DND-41 (cell line): ENCODE measurements at regions not wholly inside any gene's neighbourhood (a gene's known extent, or its start where the extent isn't known, plus 50 kb on each side); places are given as distances from the start of the nearest gene placed in this dataset.

ENCODE experiments used
- EZH2 ChIP-seq: IDR thresholded peaks from 3 replicates; pipeline ENCODE4 v1.6.1; 2012; ENCODE audit warnings: borderline replicate concordance, low read depth, mild to moderate bottlenecking, moderate library complexity, low read length, inconsistent platforms; ENCODE audit not compliant: severe bottlenecking
- TF ChIP-seq, protein P1 (sequence below): IDR thresholded peaks from 2 replicates; pipeline ENCODE4 v1.5.1; 2012; ENCODE audit warnings: borderline replicate concordance, low read length, moderate library complexity, mild to moderate bottlenecking; ENCODE audit not compliant: poor library complexity, severe bottlenecking; ENCODE audit errors: extremely low read depth

- TF ChIP-seq EZH2, result no peak
- TF ChIP-seq, protein P1, sequence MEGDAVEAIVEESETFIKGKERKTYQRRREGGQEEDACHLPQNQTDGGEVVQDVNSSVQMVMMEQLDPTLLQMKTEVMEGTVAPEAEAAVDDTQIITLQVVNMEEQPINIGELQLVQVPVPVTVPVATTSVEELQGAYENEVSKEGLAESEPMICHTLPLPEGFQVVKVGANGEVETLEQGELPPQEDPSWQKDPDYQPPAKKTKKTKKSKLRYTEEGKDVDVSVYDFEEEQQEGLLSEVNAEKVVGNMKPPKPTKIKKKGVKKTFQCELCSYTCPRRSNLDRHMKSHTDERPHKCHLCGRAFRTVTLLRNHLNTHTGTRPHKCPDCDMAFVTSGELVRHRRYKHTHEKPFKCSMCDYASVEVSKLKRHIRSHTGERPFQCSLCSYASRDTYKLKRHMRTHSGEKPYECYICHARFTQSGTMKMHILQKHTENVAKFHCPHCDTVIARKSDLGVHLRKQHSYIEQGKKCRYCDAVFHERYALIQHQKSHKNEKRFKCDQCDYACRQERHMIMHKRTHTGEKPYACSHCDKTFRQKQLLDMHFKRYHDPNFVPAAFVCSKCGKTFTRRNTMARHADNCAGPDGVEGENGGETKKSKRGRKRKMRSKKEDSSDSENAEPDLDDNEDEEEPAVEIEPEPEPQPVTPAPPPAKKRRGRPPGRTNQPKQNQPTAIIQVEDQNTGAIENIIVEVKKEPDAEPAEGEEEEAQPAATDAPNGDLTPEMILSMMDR, result peak; percentile 21
Measured at GRCh38 chr2:886072-887022, 64.3 kb upstream of the SNTG2 start.
